ENCODE measurements at regions not wholly inside any gene's neighbourhood (a gene's known extent, or its start where the extent isn't known, plus 50 kb on each side); places are given as distances from the start of the nearest gene placed in this dataset.

GRCh38 chr11:130606781-130607511 is 158.5 kb downstream of the ADAMTS15 start:
- intact Hi-C loops (cut with DNase I, micrococcal nuclease) = no loop called here
- ATAC-seq (no peak), DNase-seq (no peak)

- intact Hi-C loops (cut with DNase I, micrococcal nuclease) = no loop called here
- DNase-seq (no peak), ATAC-seq (no peak)
Measured at GRCh38 chr11:130608287-130608686, 159.8 kb downstream of the ADAMTS15 start.

- ATAC-seq (peak; percentile 40), DNase-seq (peak; percentile 50 to 71)
- intact Hi-C loops (cut with DNase I, micrococcal nuclease) = no loop called here
Measured at GRCh38 chr11:130609121-130610035, 160.9 kb downstream of the ADAMTS15 start.

- ATAC-seq = no peak
Measured at GRCh38 chr11:130611791-130612251, 163.4 kb downstream of the ADAMTS15 start.

GRCh38 chr11:130612291-130612851 is 163.9 kb downstream of the ADAMTS15 start:
- DNase-seq (no peak), ATAC-seq (no peak)
- intact Hi-C loops (cut with DNase I, micrococcal nuclease) = no loop called here

More at GRCh38 chr11:130611791-130612251, 163.4 kb downstream of the ADAMTS15 start:
- no peak for DNase-seq
- intact Hi-C loops (cut with DNase I, micrococcal nuclease) = no loop called here

GRCh38 chr11:130613396-130613795 is 165.0 kb downstream of the ADAMTS15 start:
- intact Hi-C loops (cut with DNase I, micrococcal nuclease) = no loop called here
- DNase-seq (no peak), ATAC-seq (no peak)

- no peak for DNase-seq
- no peak for ATAC-seq
- intact Hi-C loops (cut with DNase I, micrococcal nuclease) = no loop called here
Measured at GRCh38 chr11:130614591-130614990, 166.1 kb downstream of the ADAMTS15 start.

GRCh38 chr11:130615561-130615960 is 167.1 kb downstream of the ADAMTS15 start:
- DNase-seq = no peak
- no peak for ATAC-seq
- intact Hi-C loops (cut with DNase I, micrococcal nuclease) = no loop called here

- ATAC-seq (no peak), DNase-seq (no peak)
- intact Hi-C loops (cut with DNase I, micrococcal nuclease) = no loop called here
Measured at GRCh38 chr11:130616573-130616972, 168.1 kb downstream of the ADAMTS15 start.

- intact Hi-C loops (cut with DNase I, micrococcal nuclease) = no loop called here
- no peak for ATAC-seq
- DNase-seq = no peak
Measured at GRCh38 chr11:130617001-130617400, 168.6 kb downstream of the ADAMTS15 start.

GRCh38 chr11:130620548-130620947 is 172.1 kb downstream of the ADAMTS15 start:
- intact Hi-C loops (cut with DNase I, micrococcal nuclease) = no loop called here
- no peak for ATAC-seq
- no peak for DNase-seq

GRCh38 chr11:130622141-130622542 is 173.7 kb downstream of the ADAMTS15 start:
- intact Hi-C loops (cut with DNase I, micrococcal nuclease) = no loop called here
- ATAC-seq = no peak
- no peak for DNase-seq

GRCh38 chr11:130623670-130624668 is 175.5 kb downstream of the ADAMTS15 start:
- ATAC-seq (no peak), DNase-seq (no peak)
- intact Hi-C loops (cut with DNase I, micrococcal nuclease) = no loop called here

- ATAC-seq = no peak
- intact Hi-C loops (cut with DNase I, micrococcal nuclease) = no loop called here
- no peak for DNase-seq
Measured at GRCh38 chr11:130624971-130625544, 176.6 kb downstream of the ADAMTS15 start.

- intact Hi-C loops (cut with DNase I, micrococcal nuclease) = no loop called here
- DNase-seq (no peak), ATAC-seq (no peak)
Measured at GRCh38 chr11:130625578-130626306, 177.3 kb downstream of the ADAMTS15 start.

GRCh38 chr11:130629039-130629438 is 180.6 kb downstream of the ADAMTS15 start:
- ATAC-seq (no peak), DNase-seq (no peak)
- intact Hi-C loops (cut with DNase I, micrococcal nuclease) = no loop called here

GRCh38 chr11:130631119-130631518 is 182.7 kb downstream of the ADAMTS15 start:
- ATAC-seq (no peak), DNase-seq (no peak)
- intact Hi-C loops (cut with DNase I, micrococcal nuclease) = no loop called here

GRCh38 chr11:130633466-130633865 is 185.0 kb downstream of the ADAMTS15 start:
- DNase-seq = no peak
- intact Hi-C loops (cut with DNase I, micrococcal nuclease) = no loop called here
- ATAC-seq = no peak
